ENCODE measurements at regions not wholly inside any gene's neighbourhood (a gene's known extent, or its start where the extent isn't known, plus 50 kb on each side); places are given as distances from the start of the nearest gene placed in this dataset.

DNA sequence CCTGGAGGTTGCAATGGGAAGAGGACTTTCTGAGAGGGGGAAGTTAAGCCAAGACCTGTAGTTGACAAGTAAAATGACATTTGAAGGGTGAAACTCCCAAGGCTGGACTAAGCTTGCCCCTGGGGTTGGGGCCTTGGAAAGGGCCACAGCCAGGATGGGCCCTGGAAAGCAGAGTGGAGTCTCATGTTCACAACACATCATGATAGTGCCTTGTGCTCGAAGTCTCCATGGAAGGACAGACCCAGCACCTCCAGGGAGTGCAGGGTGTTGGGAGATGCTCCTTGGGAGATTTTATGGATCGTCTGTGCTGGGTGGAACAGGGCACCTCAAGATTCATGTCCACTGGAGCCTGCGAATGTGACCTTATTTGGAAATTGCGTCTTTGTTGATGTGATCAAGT is 55.6 kb upstream of the ACTRT2 start:
- ATAC-seq = no peak
- TF ChIP-seq ESRRG (CRISPR knock-in tag; IDR thresholded peaks at IDR 0.05) (no peak), ARNTL (CRISPR knock-in tag; IDR thresholded peaks at IDR 0.05; ENCODE audit: borderline replicate concordance, low read depth) (no peak), TOX (CRISPR knock-in tag; IDR thresholded peaks at IDR 0.05; ENCODE audit: borderline replicate concordance) (no peak), RARB (CRISPR knock-in tag; IDR thresholded peaks at IDR 0.05) (no peak), PPARA (CRISPR knock-in tag; IDR thresholded peaks at IDR 0.05; ENCODE audit: borderline replicate concordance) (no peak), ZFP3 (CRISPR knock-in tag; IDR thresholded peaks at IDR 0.05) (no peak), CSDC2 (CRISPR knock-in tag; IDR thresholded peaks at IDR 0.05) (no peak), TSHZ2 (CRISPR knock-in tag; IDR thresholded peaks at IDR 0.05) (no peak), ISL1 (CRISPR knock-in tag; IDR thresholded peaks at IDR 0.05) (no peak), GLIS3 (CRISPR knock-in tag; IDR thresholded peaks at IDR 0.05) (no peak), ZC3H10 (CRISPR knock-in tag; IDR thresholded peaks at IDR 0.05) (no peak), SNAI2 (CRISPR knock-in tag; IDR thresholded peaks at IDR 0.05) (no peak)

DNA sequence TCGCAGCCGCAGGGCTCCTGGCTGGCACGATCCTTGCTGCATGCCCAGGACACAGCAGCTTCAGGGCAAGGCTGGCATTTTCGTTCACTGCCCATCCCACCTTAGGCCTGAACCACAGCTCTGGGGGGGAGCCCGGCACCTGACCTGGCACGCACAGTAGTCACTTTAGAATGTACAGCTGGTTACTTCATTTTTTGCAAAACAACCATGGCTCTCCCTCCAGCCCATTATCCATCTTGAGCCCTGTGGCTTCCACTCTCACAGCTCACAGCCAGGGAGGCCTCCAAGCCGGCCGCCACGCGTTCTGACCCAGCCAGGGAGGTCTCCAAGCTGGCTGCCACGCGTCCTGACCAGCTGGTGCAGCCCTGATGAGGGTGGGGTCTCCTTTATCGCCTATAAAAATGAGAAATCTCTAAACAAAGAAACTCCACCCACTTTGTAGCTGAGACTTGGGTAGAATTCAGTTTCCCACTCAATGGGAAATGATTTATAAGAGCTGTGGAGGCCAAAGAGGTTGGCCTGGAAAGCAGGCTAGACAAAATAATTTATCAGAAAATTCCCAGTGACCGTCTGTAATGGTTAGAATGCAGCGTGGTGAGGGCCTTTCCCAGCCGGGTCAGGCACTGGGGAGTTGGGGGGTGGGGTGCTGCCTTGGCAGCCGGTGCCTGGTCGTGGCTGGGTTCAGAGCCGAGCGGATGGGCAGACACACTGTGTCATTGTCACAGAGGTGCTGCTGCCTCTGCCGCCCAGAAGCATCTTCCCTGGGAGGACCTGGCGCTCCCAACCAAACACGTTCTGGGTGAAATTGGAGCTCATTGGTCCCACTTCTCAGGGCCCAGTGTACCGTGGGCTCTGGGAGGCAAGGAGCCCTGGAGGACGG is 54.6 kb upstream of the ACTRT2 start:
- ATAC-seq = no peak
- TF ChIP-seq ZNF565 (CRISPR knock-in tag; conservative IDR thresholded peaks at IDR 0.05; ENCODE audit: low read depth) (no peak), TSHZ2 (CRISPR knock-in tag; IDR thresholded peaks at IDR 0.05) (no peak), PPARA (CRISPR knock-in tag; IDR thresholded peaks at IDR 0.05; ENCODE audit: borderline replicate concordance) (no peak), ZFP3 (CRISPR knock-in tag; IDR thresholded peaks at IDR 0.05) (no peak), GLIS3 (CRISPR knock-in tag; IDR thresholded peaks at IDR 0.05) (no peak), TOX (CRISPR knock-in tag; IDR thresholded peaks at IDR 0.05; ENCODE audit: borderline replicate concordance) (no peak), RARB (CRISPR knock-in tag; IDR thresholded peaks at IDR 0.05) (no peak), CSDC2 (CRISPR knock-in tag; IDR thresholded peaks at IDR 0.05) (no peak), ESRRG (CRISPR knock-in tag; IDR thresholded peaks at IDR 0.05) (no peak), SNAI2 (CRISPR knock-in tag; IDR thresholded peaks at IDR 0.05) (no peak), ZFP30 (CRISPR knock-in tag; IDR thresholded peaks at IDR 0.05) (no peak), BACH2 (CRISPR knock-in tag; IDR thresholded peaks at IDR 0.05; ENCODE audit: borderline replicate concordance) (no peak), ZNF70 (CRISPR knock-in tag; IDR thresholded peaks at IDR 0.05) (no peak), PATZ1 (CRISPR knock-in tag; IDR thresholded peaks at IDR 0.05; ENCODE audit: borderline replicate concordance) (no peak)
- TF ChIP-seq, protein P1, sequence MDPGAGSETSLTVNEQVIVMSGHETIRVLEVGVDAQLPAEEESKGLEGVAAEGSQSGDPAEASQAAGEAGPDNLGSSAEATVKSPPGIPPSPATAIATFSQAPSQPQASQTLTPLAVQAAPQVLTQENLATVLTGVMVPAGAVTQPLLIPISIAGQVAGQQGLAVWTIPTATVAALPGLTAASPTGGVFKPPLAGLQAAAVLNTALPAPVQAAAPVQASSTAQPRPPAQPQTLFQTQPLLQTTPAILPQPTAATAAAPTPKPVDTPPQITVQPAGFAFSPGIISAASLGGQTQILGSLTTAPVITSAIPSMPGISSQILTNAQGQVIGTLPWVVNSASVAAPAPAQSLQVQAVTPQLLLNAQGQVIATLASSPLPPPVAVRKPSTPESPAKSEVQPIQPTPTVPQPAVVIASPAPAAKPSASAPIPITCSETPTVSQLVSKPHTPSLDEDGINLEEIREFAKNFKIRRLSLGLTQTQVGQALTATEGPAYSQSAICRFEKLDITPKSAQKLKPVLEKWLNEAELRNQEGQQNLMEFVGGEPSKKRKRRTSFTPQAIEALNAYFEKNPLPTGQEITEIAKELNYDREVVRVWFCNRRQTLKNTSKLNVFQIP (CRISPR knock-in tag; IDR thresholded peaks at IDR 0.05; ENCODE audit: borderline replicate concordance, low read depth) = no peak
- TF ChIP-seq, protein P2, sequence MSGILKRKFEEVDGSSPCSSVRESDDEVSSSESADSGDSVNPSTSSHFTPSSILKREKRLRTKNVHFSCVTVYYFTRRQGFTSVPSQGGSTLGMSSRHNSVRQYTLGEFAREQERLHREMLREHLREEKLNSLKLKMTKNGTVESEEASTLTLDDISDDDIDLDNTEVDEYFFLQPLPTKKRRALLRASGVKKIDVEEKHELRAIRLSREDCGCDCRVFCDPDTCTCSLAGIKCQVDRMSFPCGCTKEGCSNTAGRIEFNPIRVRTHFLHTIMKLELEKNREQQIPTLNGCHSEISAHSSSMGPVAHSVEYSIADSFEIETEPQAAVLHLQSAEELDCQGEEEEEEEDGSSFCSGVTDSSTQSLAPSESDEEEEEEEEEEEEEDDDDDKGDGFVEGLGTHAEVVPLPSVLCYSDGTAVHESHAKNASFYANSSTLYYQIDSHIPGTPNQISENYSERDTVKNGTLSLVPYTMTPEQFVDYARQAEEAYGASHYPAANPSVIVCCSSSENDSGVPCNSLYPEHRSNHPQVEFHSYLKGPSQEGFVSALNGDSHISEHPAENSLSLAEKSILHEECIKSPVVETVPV (CRISPR knock-in tag; IDR thresholded peaks at IDR 0.05) = no peak
- TF ChIP-seq, protein P3, sequence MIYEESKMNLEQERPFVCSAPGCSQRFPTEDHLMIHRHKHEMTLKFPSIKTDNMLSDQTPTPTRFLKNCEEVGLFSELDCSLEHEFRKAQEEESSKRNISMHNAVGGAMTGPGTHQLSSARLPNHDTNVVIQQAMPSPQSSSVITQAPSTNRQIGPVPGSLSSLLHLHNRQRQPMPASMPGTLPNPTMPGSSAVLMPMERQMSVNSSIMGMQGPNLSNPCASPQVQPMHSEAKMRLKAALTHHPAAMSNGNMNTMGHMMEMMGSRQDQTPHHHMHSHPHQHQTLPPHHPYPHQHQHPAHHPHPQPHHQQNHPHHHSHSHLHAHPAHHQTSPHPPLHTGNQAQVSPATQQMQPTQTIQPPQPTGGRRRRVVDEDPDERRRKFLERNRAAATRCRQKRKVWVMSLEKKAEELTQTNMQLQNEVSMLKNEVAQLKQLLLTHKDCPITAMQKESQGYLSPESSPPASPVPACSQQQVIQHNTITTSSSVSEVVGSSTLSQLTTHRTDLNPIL (CRISPR knock-in tag; IDR thresholded peaks at IDR 0.05; ENCODE audit: low read depth) = no peak

Data from SK-N-SH treated with all-trans-retinoic acid at 6 μM for 48 hours (cell line).